H9 (cell line): ENCODE measurements at regions not wholly inside any gene's neighbourhood (a gene's known extent, or its start where the extent isn't known, plus 50 kb on each side); places are given as distances from the start of the nearest gene placed in this dataset.

Source experiments
- DNase-seq: peaks from one replicate; pipeline ENCODE4 v3.0.0-alpha.2; 2017
- H2AFZ ChIP-seq: one replicate; pipeline ENCODE4 v1.6.1; 2013; ENCODE audit warnings: mild to moderate bottlenecking, low read length, control low read depth, moderate library complexity
- H2AK5ac ChIP-seq: 2 replicates; pipeline ENCODE4 v1.6.1; 2013; ENCODE audit warnings: low read length, control low read depth, mixed read lengths; ENCODE audit not compliant: insufficient read length
- H2BK120ac ChIP-seq: one replicate; pipeline ENCODE4 v1.6.1; 2013; ENCODE audit warnings: low read depth, mild to moderate bottlenecking, low read length, control low read depth, inconsistent platforms; ENCODE audit not compliant: poor library complexity, severe bottlenecking
- H2BK12ac ChIP-seq: 2 replicates; pipeline ENCODE4 v1.6.1; 2013; ENCODE audit warnings: low read length, control low read depth, mixed read lengths, low read depth; ENCODE audit not compliant: insufficient read length
- H2BK15ac ChIP-seq: 2 replicates; pipeline ENCODE4 v1.6.1; 2013; ENCODE audit warnings: low read depth, low read length, control low read depth
- H2BK20ac ChIP-seq: one replicate; pipeline ENCODE4 v1.6.1; 2013; ENCODE audit warnings: low read depth, mild to moderate bottlenecking, low read length, control low read depth, inconsistent platforms; ENCODE audit not compliant: poor library complexity, severe bottlenecking
- H2BK5ac ChIP-seq: 2 replicates; pipeline ENCODE4 v1.6.1; 2013; ENCODE audit warnings: low read length, control low read depth, mixed read lengths; ENCODE audit not compliant: insufficient read length
- H3K14ac ChIP-seq: 2 replicates; pipeline ENCODE4 v1.6.1; 2013; ENCODE audit warnings: low read length, control low read depth; ENCODE audit not compliant: insufficient read depth
- H3K18ac ChIP-seq: 2 replicates; pipeline ENCODE4 v1.6.1; 2013; ENCODE audit warnings: low read depth, mild to moderate bottlenecking, mixed read lengths, low read length, control low read depth; ENCODE audit not compliant: insufficient read length
- H3K23ac ChIP-seq: 2 replicates; pipeline ENCODE4 v1.6.1; 2013; ENCODE audit warnings: low read length, control low read depth, mixed read lengths, low read depth; ENCODE audit not compliant: insufficient read length
- H3K23me2 ChIP-seq: 2 replicates; pipeline ENCODE4 v1.6.1; 2013; ENCODE audit warnings: low read depth, mild to moderate bottlenecking, mixed read lengths, low read length, control low read depth; ENCODE audit not compliant: insufficient read length, poor library complexity, severe bottlenecking
- H3K27ac ChIP-seq: 2 replicates; pipeline ENCODE4 v1.5.1; 2013; ENCODE audit warnings: low read length, control low read depth, mixed read lengths, low read depth; ENCODE audit not compliant: insufficient read length
- H3K27me3 ChIP-seq: 2 replicates; pipeline ENCODE4 v1.6.1; 2013; ENCODE audit warnings: low read length, control low read depth, inconsistent platforms; ENCODE audit not compliant: insufficient read depth
- H3K4ac ChIP-seq: 2 replicates; pipeline ENCODE4 v1.6.1; 2013; ENCODE audit warnings: low read depth, mild to moderate bottlenecking, control low read depth, inconsistent platforms, low read length, moderate library complexity
- H3K4me1 ChIP-seq: 2 replicates; pipeline ENCODE4 v1.6.1; 2013; ENCODE audit warnings: low read length, control low read depth, inconsistent platforms; ENCODE audit not compliant: insufficient read depth
- H3K4me2 ChIP-seq: 2 replicates; pipeline ENCODE4 v1.6.1; 2013; ENCODE audit warnings: low read length, control low read depth, mixed read lengths; ENCODE audit not compliant: insufficient read length, insufficient read depth
- H3K56ac ChIP-seq: 2 replicates; pipeline ENCODE4 v1.6.1; 2013; ENCODE audit warnings: low read depth, mild to moderate bottlenecking, mixed read lengths, low read length, control low read depth; ENCODE audit not compliant: insufficient read length
- H3K79me1 ChIP-seq: 2 replicates; pipeline ENCODE4 v1.6.1; 2013; ENCODE audit warnings: low read depth, mild to moderate bottlenecking, moderate library complexity, low read length, control low read depth, inconsistent platforms; ENCODE audit not compliant: insufficient read depth, poor library complexity, severe bottlenecking
- H3K79me2 ChIP-seq: 2 replicates; pipeline ENCODE4 v1.6.1; 2013; ENCODE audit warnings: low read length, control low read depth, inconsistent platforms; ENCODE audit not compliant: insufficient read depth
- H3K9ac ChIP-seq: 2 replicates; pipeline ENCODE4 v1.6.1; 2013; ENCODE audit warnings: low read length, control low read depth, mixed read lengths; ENCODE audit not compliant: insufficient read length; ENCODE audit errors: extremely low read depth
- H3K9me3 ChIP-seq: one replicate; pipeline ENCODE4 v1.6.1; 2013; ENCODE audit warnings: low read depth, low read length, inconsistent platforms; ENCODE audit not compliant: control insufficient read depth
- H3T11ph ChIP-seq: one replicate; pipeline ENCODE4 v1.6.1; 2013; ENCODE audit warnings: mild to moderate bottlenecking, low read length, control low read depth, inconsistent platforms
- H4K20me1 ChIP-seq: one replicate; pipeline ENCODE4 v1.6.1; 2013; ENCODE audit not compliant: control insufficient read depth, insufficient read length, insufficient read depth
- H4K5ac ChIP-seq: 2 replicates; pipeline ENCODE4 v1.6.1; 2013; ENCODE audit warnings: low read depth, mild to moderate bottlenecking, mixed read lengths, low read length, control low read depth; ENCODE audit not compliant: insufficient read length
- H4K8ac ChIP-seq: replicated peaks from 2 replicates; pipeline ENCODE4 v1.6.1; 2013; ENCODE audit warnings: low read length, control low read depth, mixed read lengths, low read depth; ENCODE audit not compliant: insufficient read length
- H4K91ac ChIP-seq: 2 replicates; pipeline ENCODE4 v1.6.1; 2013; ENCODE audit warnings: low read depth, mild to moderate bottlenecking, moderate library complexity, mixed read lengths, low read length, control low read depth; ENCODE audit not compliant: insufficient read length
- H3K27ac Mint-ChIP-seq, 3 experiments: 2 replicates in 2 of 3; 3 replicates in 1 of 3; pipeline ENCODE4 v1.8.0; 2020 to 2021; ENCODE audit warnings: mixed read lengths in 3 of 3, mild to moderate bottlenecking in 1 of 3, moderate library complexity in 1 of 3
- H3K27me3 Mint-ChIP-seq: 2 replicates; pipeline ENCODE4 v1.8.0; 2021; ENCODE audit warnings: low read depth, mild to moderate bottlenecking, moderate library complexity, mixed read lengths
- H3K36me3 Mint-ChIP-seq, 3 experiments: 2 replicates in 2 of 3; 3 replicates in 1 of 3; pipeline ENCODE4 v1.8.0; 2020 to 2021; ENCODE audit warnings: low read depth in 3 of 3, mixed read lengths in 3 of 3; ENCODE audit not compliant: insufficient read depth in 1 of 3
- H3K4me1 Mint-ChIP-seq, 2 experiments: 2 replicates each; pipeline ENCODE4 v1.8.0; 2020; ENCODE audit warnings: mixed read lengths in 2 of 2
- H3K4me3 Mint-ChIP-seq, 2 experiments: 2 replicates in 1 of 2; 3 replicates in 1 of 2; pipeline ENCODE4 v1.8.0; 2020 to 2021; ENCODE audit warnings: mild to moderate bottlenecking in 2 of 2, mixed read lengths in 2 of 2, moderate library complexity in 1 of 2
- H3K9me3 Mint-ChIP-seq, 2 experiments: 2 replicates in 1 of 2; 3 replicates in 1 of 2; pipeline ENCODE4 v1.8.0; 2020; ENCODE audit warnings: mild to moderate bottlenecking in 2 of 2, mixed read lengths in 2 of 2, moderate library complexity in 1 of 2
- CTCF ChIP-seq: fragments of 200-600 bp; sonication (generic); conservative IDR thresholded peaks from 3 replicates; pipeline ENCODE4 v1.8.0; 2021; ENCODE audit warnings: antibody characterized with exemption, mild to moderate bottlenecking
- WGBS: extraction: QIAGEN DNeasy Blood & Tissue Kit; methylation state at CpG from one replicate; pipeline ENCODE4 v1.1.7; 2013; ENCODE audit warnings: missing lambda C conversion rate, low lambda C conversion rate, mixed read lengths; ENCODE audit not compliant: insufficient read length; ENCODE audit errors: extremely low coverage; 5-methylcytosine and 5-hydroxymethylcytosine counted together

GRCh38 chr5:92467695-92468094 is 1084.6 kb upstream of the ARRDC3 start:
- Histone ChIP-seq H4K8ac (no peak overlapping the region), H2AFZ (no peak overlapping the region), H3K4me2 (no peak overlapping the region), H3K56ac (no peak overlapping the region), H3T11ph (no peak overlapping the region), H3K4me1 (no peaks in the 10 kb centered on the region), H3K79me1 (no peaks in the 10 kb centered on the region), H2BK20ac (no peak overlapping the region), H3K9ac (no peak overlapping the region), H4K5ac (no peak overlapping the region), H3K79me2 (no peaks in the 10 kb centered on the region), H3K14ac (no peak overlapping the region), H2BK120ac (no peak overlapping the region), H2BK12ac (no peak overlapping the region), H3K18ac (no peak overlapping the region), H2AK5ac (no peak overlapping the region), H3K27ac (no peak overlapping the region), H4K91ac (no peak overlapping the region), H3K4ac (no peak overlapping the region), H4K20me1 (no peaks in the 10 kb centered on the region), H3K9me3 (no peaks in the 10 kb centered on the region), H2BK15ac (no peak overlapping the region), H2BK5ac (no peak overlapping the region), H3K23ac (no peak overlapping the region), H3K23me2 (no peaks in the 10 kb centered on the region), H3K27me3 (no peaks in the 10 kb centered on the region)
- no peak for DNase-seq
- no CpG with 5 or more reads among the region's 3 CpGs for WGBS
- H3K27me3 Mint-ChIP-seq: no peaks in the 10 kb centered on the region
- H3K36me3 Mint-ChIP-seq: peaks cover 0 to 3% (median 0%) of the 10 kb centered on the region in 3 experiments; a peak in 3 of 7 replicates
- no peak overlapping the region for H3K4me3 Mint-ChIP-seq
- H3K27ac Mint-ChIP-seq: no peak overlapping the region
- TF ChIP-seq CTCF: no peak
- H3K4me1 Mint-ChIP-seq: peaks cover 5 to 8% of the 10 kb centered on the region in 2 experiments; a peak in 3 of 4 replicates
- H3K9me3 Mint-ChIP-seq: peaks cover under 1 to 5% of the 10 kb centered on the region in 2 experiments; a peak in 2 of 5 replicates
